ENCODE measurements at regions not wholly inside any gene's neighbourhood (a gene's known extent, or its start where the extent isn't known, plus 50 kb on each side); places are given as distances from the start of the nearest gene placed in this dataset.

- TF ChIP-seq CTCF (IDR thresholded peaks at IDR 0.05; ENCODE audit: low read length) (no peak), EZH2 (optimal IDR thresholded peaks at IDR 0.05; ENCODE audit: low read depth, low read length) (no peak), EZH2phosphoT487 (IDR thresholded peaks at IDR 0.05; ENCODE audit: low read length) (no peak)
These were observed 131.3 kb downstream of the DDX1 start for GRCh38 chr2:15722980-15723379.
